Stimulated activated effector memory CD8-positive, alpha-beta T cell treated with anti-CD3 and anti-CD28 coated beads, Interleukin-12 subunit alpha, Interleukin-12 subunit beta, amount 100 ng/mL, for 72 hours (primary cell): ENCODE measurements at regions not wholly inside any gene's neighbourhood (a gene's known extent, or its start where the extent isn't known, plus 50 kb on each side); places are given as distances from the start of the nearest gene placed in this dataset.

Source experiments
- ATAC-seq: fragments of 150-1000 bp; cut with Tn5 transposase; 2 replicates; pipeline ENCODE4 v1.10.0; 2021
- DNase-seq, 2 donors: peaks; one replicate each; pipeline ENCODE4 v3.0.0; 2021 to 2022; ENCODE audit warnings: low spot score in 2 of 2
- H3K27ac Mint-ChIP-seq: one replicate; pipeline ENCODE4 v1.8.0; 2022; ENCODE audit warnings: mild to moderate bottlenecking, mixed read lengths
- H3K36me3 Mint-ChIP-seq: one replicate; pipeline ENCODE4 v1.8.0; 2022; ENCODE audit warnings: mild to moderate bottlenecking, mixed read lengths
- H3K4me1 Mint-ChIP-seq: one replicate; pipeline ENCODE4 v1.8.0; 2022; ENCODE audit warnings: mixed read lengths
- H3K4me3 Mint-ChIP-seq: one replicate; pipeline ENCODE4 v1.8.0; 2022; ENCODE audit warnings: mild to moderate bottlenecking, mixed read lengths
- H3K9me3 Mint-ChIP-seq: one replicate; pipeline ENCODE4 v1.8.0; 2022; ENCODE audit warnings: mixed read lengths

DNA sequence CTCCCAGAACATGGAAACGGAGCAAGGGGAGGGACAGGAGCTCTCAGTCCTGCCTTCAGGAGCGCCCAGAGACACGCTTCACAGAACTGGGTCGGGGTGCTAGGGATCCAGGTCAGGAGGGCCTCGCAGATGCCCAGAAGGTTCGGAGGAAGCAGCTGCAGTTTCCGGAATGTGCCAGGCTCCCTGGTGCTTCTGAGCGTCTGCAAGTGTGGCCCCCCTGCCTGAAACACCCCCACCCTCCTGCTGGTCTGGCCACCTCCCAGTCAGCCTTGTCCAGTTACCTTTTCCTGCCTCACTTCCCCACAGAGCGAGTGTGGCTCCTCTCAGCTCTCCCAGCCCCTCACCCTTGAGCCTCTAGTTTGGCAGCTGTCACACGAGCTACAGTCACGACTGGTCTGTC lies 88.3 kb upstream of the TAF1B start:
- no peak for ATAC-seq
- H3K9me3 Mint-ChIP-seq = no peaks in the 10 kb centered on the region
- H3K4me1 Mint-ChIP-seq = peaks cover 66% of the 10 kb centered on the region
- DNase-seq = no peak
- peak overlapping the region; percentile 84 for H3K4me3 Mint-ChIP-seq
- H3K27ac Mint-ChIP-seq = peak overlapping the region; percentile 32
- H3K36me3 Mint-ChIP-seq = peaks cover 15% of the 10 kb centered on the region

DNA sequence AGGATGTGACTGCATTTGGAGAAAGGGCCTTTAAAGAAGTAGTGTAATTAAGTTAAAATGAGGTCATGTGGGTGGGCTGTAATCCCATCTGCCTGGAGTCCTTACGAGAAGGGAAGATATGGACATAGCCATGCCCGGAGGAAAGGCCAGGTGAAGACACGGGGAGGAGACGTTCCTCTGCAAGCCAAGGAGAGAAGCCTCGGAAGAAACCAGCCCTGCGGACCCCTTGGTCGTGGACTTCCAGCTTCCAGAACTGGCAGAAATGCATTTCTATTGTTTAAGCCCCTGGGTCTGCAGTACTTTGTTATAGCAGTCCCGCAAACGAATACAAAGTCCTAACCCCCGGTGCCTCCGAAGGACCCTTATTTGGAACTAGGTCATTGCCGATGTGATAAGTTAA lies 87.6 kb upstream of the TAF1B start:
- no peaks in the 10 kb centered on the region for H3K9me3 Mint-ChIP-seq
- DNase-seq (no peak), ATAC-seq (no peak)
- H3K4me1 Mint-ChIP-seq = peaks cover 66% of the 10 kb centered on the region
- H3K4me3 Mint-ChIP-seq = peak overlapping the region; percentile 84
- H3K27ac Mint-ChIP-seq = peak overlapping the region; percentile 32
- peaks cover 15% of the 10 kb centered on the region for H3K36me3 Mint-ChIP-seq

DNA sequence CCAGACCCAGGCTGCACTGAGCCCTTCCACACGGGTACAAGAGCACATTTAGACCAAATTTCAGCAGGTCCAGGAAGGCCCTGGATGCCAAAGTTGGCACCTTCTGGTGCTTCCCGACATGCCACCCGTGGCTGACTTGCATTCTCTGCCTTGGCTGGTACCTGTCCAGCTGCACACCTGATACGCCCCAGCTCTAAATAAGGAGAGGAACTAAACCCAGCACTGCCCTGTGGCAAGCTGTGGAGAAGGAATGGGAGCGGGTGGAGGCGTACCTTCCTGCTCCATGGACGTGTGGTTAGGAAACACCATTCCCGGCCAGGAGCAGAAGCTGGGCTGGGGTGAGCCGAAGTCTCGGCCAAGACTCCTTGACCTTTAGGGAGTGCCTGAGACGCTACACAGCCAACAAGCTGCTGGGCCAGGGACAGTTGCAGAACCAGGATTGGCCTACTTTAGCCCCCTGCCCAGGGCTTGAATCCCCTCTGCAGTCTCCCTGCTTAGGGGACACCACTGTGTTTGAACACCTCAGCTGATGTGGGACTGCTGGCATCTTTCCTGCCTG lies 86.5 kb upstream of the TAF1B start:
- Mint-ChIP-seq H3K4me1 (peaks cover 62% of the 10 kb centered on the region), H3K9me3 (no peaks in the 10 kb centered on the region), H3K36me3 (peaks cover 15% of the 10 kb centered on the region), H3K4me3 (no peak overlapping the region), H3K27ac (no peak overlapping the region)
- no peak for DNase-seq
- no peak for ATAC-seq

DNA sequence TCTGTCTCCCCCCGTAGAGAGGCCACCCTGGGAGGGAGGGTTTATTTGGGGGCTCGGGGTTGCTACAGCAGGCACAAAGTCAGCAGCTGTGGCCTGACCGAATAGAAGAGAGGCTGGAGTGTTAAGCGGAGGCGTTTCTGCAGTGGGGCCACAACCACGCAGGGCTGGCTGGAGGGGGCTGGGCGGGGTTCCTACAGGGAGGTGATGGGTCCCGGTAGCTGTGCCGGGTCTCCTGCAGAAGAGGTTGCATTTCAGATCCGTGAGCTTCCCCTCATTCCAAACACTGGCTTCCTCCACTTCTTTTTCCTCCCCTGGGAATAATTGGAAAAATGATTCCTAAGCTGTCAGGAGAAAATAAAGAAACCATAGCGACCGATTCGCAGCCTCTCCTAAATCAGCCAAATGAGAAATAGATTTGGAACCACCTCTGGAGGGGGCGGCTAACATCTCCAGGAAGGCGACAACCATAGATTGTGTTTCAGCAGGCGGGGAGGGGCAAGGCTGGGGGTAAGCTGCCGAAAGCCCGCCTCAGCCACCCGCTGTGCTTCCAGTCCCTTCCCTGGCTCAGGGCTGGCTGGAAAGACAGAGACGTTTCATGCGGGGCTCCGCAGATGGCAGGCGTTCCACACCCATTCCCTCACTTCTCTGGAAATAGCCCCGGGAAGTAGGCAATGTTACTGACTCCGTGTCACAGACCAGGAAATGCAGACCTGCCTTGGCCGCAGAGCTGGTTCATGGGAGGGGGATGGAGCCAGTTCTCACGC lies 85.6 kb upstream of the TAF1B start:
- H3K27ac Mint-ChIP-seq = no peak overlapping the region
- H3K36me3 Mint-ChIP-seq = peaks cover 8% of the 10 kb centered on the region
- no peak for DNase-seq
- peaks cover 53% of the 10 kb centered on the region for H3K4me1 Mint-ChIP-seq
- no peak for ATAC-seq
- H3K4me3 Mint-ChIP-seq = no peak overlapping the region
- H3K9me3 Mint-ChIP-seq = no peaks in the 10 kb centered on the region

DNA sequence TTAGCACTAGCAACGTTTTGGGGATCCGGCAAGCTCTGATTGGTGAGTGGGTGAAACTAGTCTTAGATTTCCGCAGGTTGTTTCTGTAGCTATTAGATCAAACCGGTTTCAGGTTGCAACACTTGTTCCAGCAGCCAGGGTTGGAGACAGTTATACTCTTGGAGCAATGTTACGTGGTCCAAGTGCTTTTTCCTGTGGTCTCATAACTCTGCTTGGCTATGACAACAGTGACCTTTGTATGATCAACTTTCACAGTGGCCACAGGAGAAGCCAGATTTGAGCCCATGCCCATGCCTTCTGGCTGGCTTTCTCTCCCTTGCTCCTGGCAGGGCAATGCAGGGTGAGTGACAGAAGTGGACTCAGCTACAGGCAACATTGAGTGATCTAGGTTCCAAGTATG lies 84.5 kb upstream of the TAF1B start:
- ATAC-seq (no peak), DNase-seq (no peak)
- no peak overlapping the region for H3K4me3 Mint-ChIP-seq
- peaks cover 49% of the 10 kb centered on the region for H3K4me1 Mint-ChIP-seq
- H3K27ac Mint-ChIP-seq = no peak overlapping the region
- H3K36me3 Mint-ChIP-seq = no peaks in the 10 kb centered on the region
- H3K9me3 Mint-ChIP-seq = no peaks in the 10 kb centered on the region

DNA sequence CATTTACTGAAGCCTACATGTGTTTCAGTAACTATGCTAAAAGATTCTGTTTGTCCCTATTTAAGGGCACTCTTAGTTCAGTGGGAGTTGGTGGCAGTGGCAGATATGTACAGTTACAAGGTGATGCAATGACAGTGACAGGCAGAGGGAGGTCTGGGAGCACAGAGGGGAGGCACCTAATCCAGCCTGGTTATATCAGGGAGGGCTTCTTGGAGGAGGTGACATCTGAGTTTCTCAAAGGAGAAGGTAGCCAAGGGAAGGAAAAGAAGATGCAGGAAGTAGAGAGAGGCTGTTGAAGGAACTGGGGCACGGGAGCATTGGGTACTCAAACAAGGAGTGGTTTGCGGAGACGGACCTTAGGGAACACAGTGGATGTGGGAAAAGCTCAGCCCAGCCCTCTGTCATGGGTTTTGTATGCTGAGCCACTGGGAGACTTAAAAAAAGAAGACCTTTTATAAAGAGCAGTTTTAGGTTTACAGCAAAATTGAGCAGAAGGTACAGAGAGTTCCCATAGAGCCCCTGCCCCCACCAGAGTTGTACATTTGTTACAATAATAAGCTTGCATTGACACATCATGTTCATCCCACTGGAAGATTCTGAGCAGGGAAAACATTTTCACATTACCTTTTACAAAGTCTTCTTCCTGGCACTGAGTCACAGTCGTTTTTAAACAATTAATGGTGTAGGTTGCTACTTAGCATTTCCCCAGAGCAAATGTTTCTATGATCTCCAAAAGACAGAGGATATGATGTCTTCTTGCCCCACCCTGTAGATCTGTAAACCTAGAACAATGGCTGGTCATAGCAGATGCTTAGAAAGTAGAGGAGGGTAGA lies 83.0 kb upstream of the TAF1B start:
- Mint-ChIP-seq H3K27ac (peak overlapping the region; percentile 17), H3K9me3 (no peaks in the 10 kb centered on the region), H3K4me3 (no peak overlapping the region), H3K36me3 (no peaks in the 10 kb centered on the region), H3K4me1 (peaks cover 49% of the 10 kb centered on the region)
- no peak for ATAC-seq
- DNase-seq = no peak

DNA sequence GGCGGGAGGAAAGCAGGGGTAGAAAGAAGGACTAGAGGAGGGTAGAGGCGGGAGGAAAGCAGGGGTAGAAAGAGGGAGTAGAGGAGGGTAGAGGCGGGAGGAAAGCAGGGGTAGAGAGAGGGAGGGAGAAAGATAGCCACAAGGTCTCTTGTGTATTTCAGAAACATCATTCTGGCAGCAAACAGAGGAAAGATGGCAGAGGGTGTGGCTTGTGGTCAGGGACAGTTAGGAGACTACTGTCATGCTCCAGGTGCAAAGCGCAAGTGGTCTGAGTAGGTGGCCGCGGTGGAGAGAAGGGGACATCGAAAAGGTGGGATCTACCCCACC lies 82.4 kb upstream of the TAF1B start:
- H3K27ac Mint-ChIP-seq = peak overlapping the region; percentile 17
- H3K4me1 Mint-ChIP-seq = peaks cover 49% of the 10 kb centered on the region
- no peak for DNase-seq
- H3K9me3 Mint-ChIP-seq = no peaks in the 10 kb centered on the region
- no peaks in the 10 kb centered on the region for H3K36me3 Mint-ChIP-seq
- no peak for ATAC-seq
- H3K4me3 Mint-ChIP-seq = no peak overlapping the region

DNA sequence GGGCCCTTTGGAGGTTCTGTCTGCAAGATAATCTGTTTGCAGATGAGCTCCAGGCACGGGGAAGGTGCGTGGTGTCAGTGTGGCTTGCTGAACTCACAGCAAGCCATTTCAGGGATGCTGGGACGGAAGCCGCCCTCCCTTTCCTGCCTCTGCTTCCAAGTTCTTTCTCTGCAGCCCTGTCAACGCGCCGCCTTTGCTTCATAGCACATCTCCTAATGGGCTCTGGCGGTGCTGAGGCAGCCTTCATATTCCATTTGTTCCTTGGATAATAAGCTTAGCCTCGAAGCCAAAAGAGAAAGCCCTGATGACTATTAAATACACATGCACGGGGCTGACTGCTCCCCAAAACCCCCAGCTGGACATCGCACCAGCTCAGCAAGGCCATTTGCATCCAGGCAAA lies 81.7 kb upstream of the TAF1B start:
- no peak for ATAC-seq
- Mint-ChIP-seq H3K36me3 (no peaks in the 10 kb centered on the region), H3K4me1 (peaks cover 53% of the 10 kb centered on the region), H3K27ac (no peak overlapping the region), H3K9me3 (no peaks in the 10 kb centered on the region), H3K4me3 (no peak overlapping the region)
- no peak for DNase-seq

DNA sequence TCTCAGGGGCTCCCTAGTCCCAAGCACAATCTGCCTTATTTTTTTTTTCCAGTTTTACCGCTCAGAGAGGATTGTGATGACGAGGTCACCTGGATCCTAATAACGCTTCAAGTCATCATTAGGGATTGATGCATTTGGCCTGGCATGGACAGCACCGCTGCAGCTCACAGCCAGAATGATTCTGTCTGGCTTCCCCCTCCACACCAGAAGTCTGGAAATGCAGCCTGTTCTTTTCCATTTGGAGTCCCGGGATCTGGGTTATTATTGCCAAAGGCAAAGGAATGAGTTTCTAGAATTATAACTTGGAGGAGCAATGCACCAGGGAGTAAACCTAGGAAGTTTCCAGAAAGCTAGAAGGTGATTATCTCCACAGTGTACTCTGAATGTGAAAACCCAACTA lies 81.1 kb upstream of the TAF1B start:
- peaks cover 54% of the 10 kb centered on the region for H3K4me1 Mint-ChIP-seq
- no peaks in the 10 kb centered on the region for H3K9me3 Mint-ChIP-seq
- no peak overlapping the region for H3K4me3 Mint-ChIP-seq
- no peak overlapping the region for H3K27ac Mint-ChIP-seq
- DNase-seq (no peak), ATAC-seq (no peak)
- H3K36me3 Mint-ChIP-seq = no peaks in the 10 kb centered on the region

DNA sequence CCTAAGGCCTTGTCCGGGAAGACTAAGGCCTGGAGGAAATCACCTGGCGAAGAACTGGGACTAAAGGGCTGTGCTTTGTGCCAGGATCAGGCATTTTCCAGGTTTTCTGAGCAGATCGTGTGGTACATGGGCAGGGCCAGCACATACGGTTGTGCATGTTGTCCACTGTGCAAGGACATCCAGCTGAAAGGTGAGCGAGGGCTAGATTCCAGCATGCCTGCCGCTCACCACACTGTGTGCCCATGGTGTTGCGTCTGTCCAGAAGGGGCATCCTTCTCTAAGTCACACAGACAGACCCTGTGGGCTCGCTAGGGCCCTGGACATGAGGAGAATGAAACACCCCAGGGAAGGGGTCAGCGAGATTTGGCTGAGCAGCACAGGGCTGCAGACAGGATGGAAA lies 80.3 kb upstream of the TAF1B start:
- Mint-ChIP-seq H3K4me3 (no peak overlapping the region), H3K4me1 (peaks cover 53% of the 10 kb centered on the region), H3K9me3 (no peaks in the 10 kb centered on the region), H3K27ac (no peak overlapping the region), H3K36me3 (no peaks in the 10 kb centered on the region)
- no peak for DNase-seq
- no peak for ATAC-seq

DNA sequence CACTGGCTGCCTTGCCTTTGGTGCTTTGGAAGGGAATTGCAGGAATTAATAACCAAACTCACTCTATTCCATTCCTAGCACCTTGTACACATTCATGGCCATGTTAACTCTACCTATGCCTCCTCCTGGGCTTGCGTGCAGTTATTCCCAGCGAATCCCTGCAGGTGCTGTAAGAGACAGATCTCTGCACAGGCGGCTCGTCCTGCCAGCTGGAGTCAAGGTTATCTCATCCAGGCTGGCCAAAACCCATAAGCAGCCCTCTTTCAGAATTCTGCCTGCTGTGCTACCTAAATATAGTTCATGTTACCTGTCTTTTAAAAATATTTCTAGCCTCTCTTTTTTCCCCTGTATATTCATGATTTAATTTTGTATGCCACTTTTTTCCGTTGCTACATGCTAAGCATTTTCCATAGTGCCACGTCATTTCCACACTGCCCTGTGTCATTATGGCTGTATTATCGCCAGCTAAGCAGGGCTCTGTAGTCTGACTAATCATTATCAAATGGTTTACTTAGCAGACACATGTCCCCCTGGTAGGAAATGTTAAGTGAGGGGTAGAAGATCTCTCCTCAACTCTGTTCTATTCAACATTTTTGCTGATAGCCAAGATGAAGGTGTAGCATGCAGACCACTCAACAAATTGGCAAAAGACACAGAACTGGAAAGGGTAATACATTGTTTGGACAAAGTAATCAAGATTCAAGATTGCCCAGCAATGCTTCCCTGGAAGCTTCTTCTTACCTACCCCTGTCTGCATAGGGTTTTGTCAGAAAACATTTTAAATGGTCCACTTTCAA lies 79.7 kb upstream of the TAF1B start:
- Mint-ChIP-seq H3K9me3 (no peaks in the 10 kb centered on the region), H3K27ac (no peak overlapping the region), H3K36me3 (no peaks in the 10 kb centered on the region), H3K4me1 (peaks cover 59% of the 10 kb centered on the region), H3K4me3 (peak overlapping the region; percentile 6)
- ATAC-seq (peak; percentile 86), DNase-seq (no peak)

DNA sequence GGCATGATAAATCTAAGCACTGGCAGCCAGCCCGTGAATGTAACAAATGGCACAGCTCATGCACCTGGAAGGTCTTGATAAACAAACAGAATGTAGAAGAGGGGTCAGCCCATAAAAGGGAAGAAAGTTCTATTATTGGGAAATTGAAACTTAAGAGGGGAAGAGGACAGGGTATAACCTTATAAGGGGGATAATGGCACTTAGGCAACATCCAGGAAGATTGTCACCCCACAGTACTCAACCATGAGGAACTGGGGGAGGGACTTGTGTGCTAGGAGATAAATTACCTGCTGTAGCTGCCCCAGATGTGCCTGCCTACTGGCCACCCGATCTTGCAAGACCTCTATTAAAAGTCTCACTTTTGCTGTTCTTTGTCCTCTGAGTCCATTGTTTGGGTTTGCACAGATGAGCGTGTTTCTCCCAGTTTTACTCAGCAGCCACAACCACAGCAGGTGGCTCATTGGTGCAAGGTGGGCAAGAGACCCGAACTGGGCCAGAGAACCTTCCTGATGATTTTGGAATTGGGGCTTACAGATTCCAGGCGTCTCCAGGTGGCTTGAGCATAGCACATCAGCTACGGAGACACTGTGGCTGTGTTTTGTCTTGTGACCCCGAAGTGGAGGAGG lies 79.0 kb upstream of the TAF1B start:
- no peak overlapping the region for H3K27ac Mint-ChIP-seq
- no peaks in the 10 kb centered on the region for H3K36me3 Mint-ChIP-seq
- no peak overlapping the region for H3K4me3 Mint-ChIP-seq
- ATAC-seq (peak; percentile 43), DNase-seq (no peak)
- H3K9me3 Mint-ChIP-seq = no peaks in the 10 kb centered on the region
- H3K4me1 Mint-ChIP-seq = peaks cover 66% of the 10 kb centered on the region

DNA sequence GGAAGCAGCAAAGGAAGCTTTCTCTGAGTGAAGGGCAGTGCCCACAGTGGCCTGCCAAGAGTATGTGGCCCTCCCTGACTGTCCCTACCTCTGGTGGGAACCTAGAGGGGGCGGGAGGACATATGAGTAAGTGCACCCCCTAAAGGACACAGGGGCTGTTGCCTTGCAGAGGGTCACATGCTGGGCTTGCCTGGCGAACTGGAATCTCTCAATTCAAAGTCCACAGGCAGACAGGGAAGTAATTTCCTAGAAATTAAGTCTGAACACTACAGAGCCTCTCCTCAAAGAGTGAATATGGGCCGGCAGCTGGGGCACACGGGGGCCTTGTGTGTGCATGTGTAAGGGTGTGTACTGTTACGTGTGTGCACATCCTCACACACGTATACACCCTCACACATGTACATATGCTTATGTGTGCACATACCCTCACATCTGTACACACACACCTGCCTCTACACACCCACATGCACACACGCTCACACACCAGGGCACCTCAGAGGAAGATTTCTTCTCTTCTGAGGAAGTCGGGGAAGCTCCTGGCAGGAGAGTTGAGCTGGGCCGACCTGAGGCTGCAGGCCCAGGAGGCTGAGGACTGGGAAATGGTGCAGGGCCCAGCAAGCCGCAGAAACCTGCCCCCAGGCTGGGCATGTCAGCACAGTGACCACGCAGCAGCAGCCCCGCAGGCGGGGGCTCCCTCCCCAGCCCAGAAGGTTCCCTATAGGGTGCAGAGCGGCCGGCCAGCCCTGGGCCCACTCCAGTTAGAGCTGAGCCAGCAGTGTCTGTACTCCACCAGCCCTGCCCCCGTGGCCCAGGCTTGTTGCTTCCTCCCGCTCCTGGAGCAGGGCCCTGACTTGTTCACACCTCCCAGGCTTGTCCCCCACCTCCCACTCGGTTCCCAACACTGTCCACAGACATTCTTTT lies 77.4 kb upstream of the TAF1B start:
- Mint-ChIP-seq H3K27ac (no peak overlapping the region), H3K9me3 (no peaks in the 10 kb centered on the region), H3K4me3 (no peak overlapping the region), H3K4me1 (peaks cover 70% of the 10 kb centered on the region), H3K36me3 (no peaks in the 10 kb centered on the region)
- ATAC-seq (no peak), DNase-seq (no peak)

DNA sequence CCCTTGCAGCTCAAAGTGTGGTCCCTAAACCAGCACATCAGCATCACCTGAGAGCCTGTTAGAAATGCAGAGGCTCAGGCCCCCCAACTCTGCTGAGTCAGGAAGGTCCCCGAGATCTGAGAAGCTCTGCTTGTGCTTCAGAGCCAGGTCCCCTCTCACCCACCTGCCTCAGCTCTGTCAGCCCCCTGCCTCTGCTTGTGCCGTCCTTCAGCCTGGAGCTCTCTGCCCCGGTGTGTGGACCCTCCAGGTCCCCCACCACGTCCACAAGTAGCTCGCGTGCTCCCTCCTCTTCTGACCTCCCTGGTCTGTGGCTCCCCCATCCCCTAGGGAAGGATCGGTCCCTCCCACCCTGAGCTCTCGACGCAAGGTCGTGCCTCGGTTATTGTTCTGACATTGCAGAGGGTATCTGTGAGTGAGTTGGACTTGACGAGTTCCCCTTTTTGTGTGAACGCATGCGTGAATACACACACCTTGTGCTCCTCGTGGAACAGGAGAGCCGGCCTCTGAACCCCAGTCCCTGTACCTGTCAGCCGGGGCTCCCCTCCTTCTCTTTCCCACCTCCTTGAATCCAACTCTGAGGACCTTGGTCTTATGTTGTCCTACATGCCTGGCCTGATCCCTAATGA lies 75.5 kb upstream of the TAF1B start:
- H3K4me3 Mint-ChIP-seq = no peak overlapping the region
- no peak for ATAC-seq
- peak overlapping the region; percentile 87 for H3K27ac Mint-ChIP-seq
- peaks cover 67% of the 10 kb centered on the region for H3K4me1 Mint-ChIP-seq
- H3K9me3 Mint-ChIP-seq = no peaks in the 10 kb centered on the region
- no peak for DNase-seq
- H3K36me3 Mint-ChIP-seq = no peaks in the 10 kb centered on the region
